ENCODE measurements at regions not wholly inside any gene's neighbourhood (a gene's known extent, or its start where the extent isn't known, plus 50 kb on each side); places are given as distances from the start of the nearest gene placed in this dataset.

DNA sequence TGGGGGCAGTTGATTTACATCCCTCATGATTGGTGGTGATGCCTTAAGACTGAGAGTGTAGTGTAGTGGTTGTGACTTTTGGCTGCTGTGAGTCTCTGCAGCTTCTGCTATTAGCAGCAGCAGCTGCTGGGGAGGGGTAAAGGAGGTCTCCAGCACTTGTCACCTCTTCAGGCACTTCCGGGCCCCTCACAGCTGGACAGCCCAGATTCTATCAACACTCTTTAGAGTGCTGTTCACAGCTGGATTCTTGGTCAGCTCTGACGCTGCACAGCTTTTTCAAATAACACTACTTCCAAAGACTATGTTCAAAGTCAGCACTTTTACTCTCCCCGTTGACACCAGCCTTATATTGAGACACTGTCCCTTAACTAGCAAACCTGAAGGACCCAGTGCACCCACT is 396.0 kb downstream of the MEIS1 start:
- Histone ChIP-seq H3K27ac (ENCODE audit: low read depth, low read length) (no peak overlapping the region), H3K27me3 (ENCODE audit: control insufficient read depth, insufficient read depth, low read length, poor library complexity, severe bottlenecking) (no peaks in the 10 kb centered on the region), H3K4me3 (ENCODE audit: low read length) (no peak overlapping the region), H3K36me3 (ENCODE audit: control insufficient read depth, insufficient read depth, low read length) (no peaks in the 10 kb centered on the region), H3K9ac (ENCODE audit: extremely low read depth, low read length, poor library complexity, severe bottlenecking) (no peak overlapping the region), H3K4me1 (ENCODE audit: control insufficient read depth, insufficient read depth, low read length) (peaks cover 8% of the 10 kb centered on the region), H3K9me3 (ENCODE audit: control insufficient read depth, low read length) (no peaks in the 10 kb centered on the region)
- WGBS, 2 experiments (ENCODE audit: insufficient coverage in 1 of 2, insufficient read length in 1 of 2), result 71 to 73% methylated on average over 3 of the region's 3 CpGs
- TF ChIP-seq, protein P1, sequence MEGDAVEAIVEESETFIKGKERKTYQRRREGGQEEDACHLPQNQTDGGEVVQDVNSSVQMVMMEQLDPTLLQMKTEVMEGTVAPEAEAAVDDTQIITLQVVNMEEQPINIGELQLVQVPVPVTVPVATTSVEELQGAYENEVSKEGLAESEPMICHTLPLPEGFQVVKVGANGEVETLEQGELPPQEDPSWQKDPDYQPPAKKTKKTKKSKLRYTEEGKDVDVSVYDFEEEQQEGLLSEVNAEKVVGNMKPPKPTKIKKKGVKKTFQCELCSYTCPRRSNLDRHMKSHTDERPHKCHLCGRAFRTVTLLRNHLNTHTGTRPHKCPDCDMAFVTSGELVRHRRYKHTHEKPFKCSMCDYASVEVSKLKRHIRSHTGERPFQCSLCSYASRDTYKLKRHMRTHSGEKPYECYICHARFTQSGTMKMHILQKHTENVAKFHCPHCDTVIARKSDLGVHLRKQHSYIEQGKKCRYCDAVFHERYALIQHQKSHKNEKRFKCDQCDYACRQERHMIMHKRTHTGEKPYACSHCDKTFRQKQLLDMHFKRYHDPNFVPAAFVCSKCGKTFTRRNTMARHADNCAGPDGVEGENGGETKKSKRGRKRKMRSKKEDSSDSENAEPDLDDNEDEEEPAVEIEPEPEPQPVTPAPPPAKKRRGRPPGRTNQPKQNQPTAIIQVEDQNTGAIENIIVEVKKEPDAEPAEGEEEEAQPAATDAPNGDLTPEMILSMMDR (conservative IDR thresholded peaks at IDR 0.05), result no peak
- no peaks in the 10 kb centered on the region for H3K9me3 Mint-ChIP-seq
- H3K27ac Mint-ChIP-seq, result no peak overlapping the region
- H3K4me1 Mint-ChIP-seq, result peaks cover 11% of the 10 kb centered on the region
- H3K27me3 Mint-ChIP-seq (ENCODE audit: insufficient read depth), result peaks cover 4% of the 10 kb centered on the region
- peak; percentile 67 for DNase-seq
- H3K36me3 Mint-ChIP-seq (ENCODE audit: low read depth), result no peaks in the 10 kb centered on the region
- no peak overlapping the region for H3K4me3 Mint-ChIP-seq

DNA sequence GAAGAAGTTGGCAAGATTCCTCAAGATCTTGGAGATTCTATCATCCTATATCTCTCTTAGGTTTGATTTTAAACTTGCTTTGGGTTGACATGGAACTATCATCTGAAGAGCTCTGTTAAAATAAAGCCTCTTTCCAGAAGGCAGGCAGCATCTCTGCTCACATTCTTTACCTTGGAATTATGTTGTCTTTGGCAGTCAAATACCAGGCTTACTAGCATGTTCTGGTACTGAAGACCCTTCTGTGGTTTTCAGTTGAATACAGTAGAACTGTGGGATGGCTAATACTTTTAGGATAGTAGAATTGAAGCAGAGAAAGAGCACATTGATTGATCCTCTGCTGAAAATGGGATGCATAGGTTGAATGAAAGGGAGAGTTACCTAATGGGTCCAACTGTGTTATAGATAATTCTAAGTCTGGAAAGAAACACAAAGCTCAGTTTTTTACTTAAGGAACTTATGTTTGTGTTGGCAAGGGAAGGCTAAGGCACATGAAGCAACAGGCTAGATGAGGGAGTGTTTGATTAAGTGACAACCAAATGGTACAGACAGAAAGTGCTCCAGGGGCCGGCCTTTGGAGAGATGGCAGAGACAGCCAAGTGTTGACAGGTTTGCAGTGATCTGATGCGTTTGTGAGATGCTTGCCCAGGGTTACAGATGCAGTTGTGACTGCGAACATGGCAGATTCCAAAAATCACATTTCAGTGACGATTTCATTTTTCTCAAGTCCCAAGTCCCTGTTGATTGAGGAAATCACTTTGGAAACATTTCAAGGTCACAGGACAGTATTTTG is 397.9 kb downstream of the MEIS1 start:
- H3K27me3 Mint-ChIP-seq (ENCODE audit: insufficient read depth), result peaks cover 6% of the 10 kb centered on the region
- 93 to 94% methylated on average over 4 of the region's 4 CpGs for WGBS, 2 experiments (ENCODE audit: insufficient coverage in 1 of 2, insufficient read length in 1 of 2)
- Histone ChIP-seq H3K36me3 (ENCODE audit: control insufficient read depth, insufficient read depth, low read length) (no peaks in the 10 kb centered on the region), H3K27me3 (ENCODE audit: control insufficient read depth, insufficient read depth, low read length, poor library complexity, severe bottlenecking) (no peaks in the 10 kb centered on the region), H3K9me3 (ENCODE audit: control insufficient read depth, low read length) (no peaks in the 10 kb centered on the region), H3K27ac (ENCODE audit: low read depth, low read length) (no peak overlapping the region), H3K4me1 (ENCODE audit: control insufficient read depth, insufficient read depth, low read length) (peaks cover 8% of the 10 kb centered on the region), H3K9ac (ENCODE audit: extremely low read depth, low read length, poor library complexity, severe bottlenecking) (no peak overlapping the region), H3K4me3 (ENCODE audit: low read length) (no peak overlapping the region)
- H3K9me3 Mint-ChIP-seq, result no peaks in the 10 kb centered on the region
- H3K27ac Mint-ChIP-seq, result no peak overlapping the region
- no peak for DNase-seq
- H3K4me3 Mint-ChIP-seq, result no peak overlapping the region
- no peaks in the 10 kb centered on the region for H3K36me3 Mint-ChIP-seq (ENCODE audit: low read depth)
- TF ChIP-seq, protein P1 (conservative IDR thresholded peaks at IDR 0.05), result no peak
- peaks cover 11% of the 10 kb centered on the region for H3K4me1 Mint-ChIP-seq

DNA sequence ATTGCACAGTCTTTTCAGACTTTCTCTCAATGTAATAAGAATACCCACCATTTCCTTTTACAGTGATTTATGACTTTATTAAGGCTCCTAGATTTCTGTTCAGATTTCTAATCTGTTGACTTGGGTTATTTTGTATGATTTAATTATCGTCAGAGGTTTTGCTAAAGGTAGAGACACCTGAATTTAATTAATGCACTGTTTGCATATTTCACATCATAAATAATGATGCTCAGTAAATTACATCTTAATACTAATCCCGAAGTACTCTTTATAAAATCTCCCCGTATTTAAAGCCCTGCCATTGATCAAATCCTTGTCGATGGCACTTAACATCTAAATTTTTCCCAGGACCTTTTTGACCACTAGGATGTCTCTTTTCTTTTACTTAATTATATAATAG is 399.9 kb downstream of the MEIS1 start:
- H3K4me3 Mint-ChIP-seq, result no peak overlapping the region
- Histone ChIP-seq H3K4me3 (ENCODE audit: low read length) (no peak overlapping the region), H3K4me1 (ENCODE audit: control insufficient read depth, insufficient read depth, low read length) (peaks cover 8% of the 10 kb centered on the region), H3K27me3 (ENCODE audit: control insufficient read depth, insufficient read depth, low read length, poor library complexity, severe bottlenecking) (no peaks in the 10 kb centered on the region), H3K27ac (ENCODE audit: low read depth, low read length) (no peak overlapping the region), H3K9me3 (ENCODE audit: control insufficient read depth, low read length) (no peaks in the 10 kb centered on the region), H3K9ac (ENCODE audit: extremely low read depth, low read length, poor library complexity, severe bottlenecking) (no peak overlapping the region), H3K36me3 (ENCODE audit: control insufficient read depth, insufficient read depth, low read length) (no peaks in the 10 kb centered on the region)
- no peaks in the 10 kb centered on the region for H3K36me3 Mint-ChIP-seq (ENCODE audit: low read depth)
- DNase-seq, result no peak
- H3K9me3 Mint-ChIP-seq, result no peaks in the 10 kb centered on the region
- 92 to 100% methylated on average over 2 to 4 of the region's 4 CpGs for WGBS, 2 experiments (ENCODE audit: insufficient coverage in 1 of 2, insufficient read length in 1 of 2)
- peaks cover 6% of the 10 kb centered on the region for H3K27me3 Mint-ChIP-seq (ENCODE audit: insufficient read depth)
- no peak overlapping the region for H3K27ac Mint-ChIP-seq
- peaks cover 11% of the 10 kb centered on the region for H3K4me1 Mint-ChIP-seq
- TF ChIP-seq, protein P1 (conservative IDR thresholded peaks at IDR 0.05), result no peak
